Karpas-422 (cell line): ENCODE measurements at regions not wholly inside any gene's neighbourhood (a gene's known extent, or its start where the extent isn't known, plus 50 kb on each side); places are given as distances from the start of the nearest gene placed in this dataset.

Experiments used
- DNase-seq: peaks from one replicate; pipeline ENCODE4 v3.0.0-alpha.2; 2015
- H2AFZ ChIP-seq: fragments of 200-600 bp; sonication (generic); 2 replicates; pipeline ENCODE4 v1.6.1; 2014; ENCODE audit warnings: antibody characterized with exemption, low read length, mixed read lengths
- H3K27ac ChIP-seq: fragments of 200-600 bp; sonication (generic); 2 replicates; pipeline ENCODE4 v1.5.1; 2014; ENCODE audit warnings: mild to moderate bottlenecking, low read length, moderate library complexity
- H3K27me3 ChIP-seq: fragments of 200-600 bp; sonication (generic); 2 replicates; pipeline ENCODE4 v1.6.1; 2014; ENCODE audit warnings: low read length, mixed read lengths
- H3K36me3 ChIP-seq: fragments of 200-600 bp; sonication (generic); 2 replicates; pipeline ENCODE4 v1.6.1; 2014; ENCODE audit warnings: low read length, mixed read lengths; ENCODE audit not compliant: insufficient read depth
- H3K4me1 ChIP-seq: fragments of 200-600 bp; sonication (generic); 2 replicates; pipeline ENCODE4 v1.6.1; 2014; ENCODE audit warnings: mild to moderate bottlenecking, low read length, mixed read lengths
- H3K4me2 ChIP-seq: fragments of 200-600 bp; sonication (generic); 2 replicates; pipeline ENCODE4 v1.6.1; 2014; ENCODE audit warnings: low read length, low read depth, mild to moderate bottlenecking; ENCODE audit not compliant: poor library complexity, severe bottlenecking
- H3K4me3 ChIP-seq: fragments of 200-600 bp; sonication (generic); 2 replicates; pipeline ENCODE4 v1.5.1; 2014; ENCODE audit warnings: mild to moderate bottlenecking, antibody characterized with exemption, low read length, mixed read lengths
- H3K79me2 ChIP-seq: fragments of 200-600 bp; sonication (generic); 2 replicates; pipeline ENCODE4 v1.6.1; 2014; ENCODE audit warnings: mild to moderate bottlenecking, low read length, mixed read lengths
- H3K9ac ChIP-seq: fragments of 200-600 bp; sonication (generic); 2 replicates; pipeline ENCODE4 v1.6.0; 2014; ENCODE audit warnings: low read length
- H3K9me2 ChIP-seq: fragments of 200-600 bp; sonication (generic), shearing (Covaris generic); replicated peaks from 2 replicates; pipeline ENCODE4 v1.6.0; 2014; ENCODE audit warnings: mild to moderate bottlenecking, low read length, moderate library complexity; ENCODE audit not compliant: insufficient read depth
- H3K9me3 ChIP-seq: fragments of 300-700, 200-600 bp; sonication (generic); 2 replicates; pipeline ENCODE4 v1.6.1; 2014; ENCODE audit warnings: low read length, mixed read lengths
- H4K20me1 ChIP-seq: fragments of 200-600 bp; sonication (generic); 2 replicates; pipeline ENCODE4 v1.6.1; 2014; ENCODE audit warnings: mild to moderate bottlenecking, antibody characterized with exemption, low read length, low read depth; ENCODE audit not compliant: insufficient read depth

DNA sequence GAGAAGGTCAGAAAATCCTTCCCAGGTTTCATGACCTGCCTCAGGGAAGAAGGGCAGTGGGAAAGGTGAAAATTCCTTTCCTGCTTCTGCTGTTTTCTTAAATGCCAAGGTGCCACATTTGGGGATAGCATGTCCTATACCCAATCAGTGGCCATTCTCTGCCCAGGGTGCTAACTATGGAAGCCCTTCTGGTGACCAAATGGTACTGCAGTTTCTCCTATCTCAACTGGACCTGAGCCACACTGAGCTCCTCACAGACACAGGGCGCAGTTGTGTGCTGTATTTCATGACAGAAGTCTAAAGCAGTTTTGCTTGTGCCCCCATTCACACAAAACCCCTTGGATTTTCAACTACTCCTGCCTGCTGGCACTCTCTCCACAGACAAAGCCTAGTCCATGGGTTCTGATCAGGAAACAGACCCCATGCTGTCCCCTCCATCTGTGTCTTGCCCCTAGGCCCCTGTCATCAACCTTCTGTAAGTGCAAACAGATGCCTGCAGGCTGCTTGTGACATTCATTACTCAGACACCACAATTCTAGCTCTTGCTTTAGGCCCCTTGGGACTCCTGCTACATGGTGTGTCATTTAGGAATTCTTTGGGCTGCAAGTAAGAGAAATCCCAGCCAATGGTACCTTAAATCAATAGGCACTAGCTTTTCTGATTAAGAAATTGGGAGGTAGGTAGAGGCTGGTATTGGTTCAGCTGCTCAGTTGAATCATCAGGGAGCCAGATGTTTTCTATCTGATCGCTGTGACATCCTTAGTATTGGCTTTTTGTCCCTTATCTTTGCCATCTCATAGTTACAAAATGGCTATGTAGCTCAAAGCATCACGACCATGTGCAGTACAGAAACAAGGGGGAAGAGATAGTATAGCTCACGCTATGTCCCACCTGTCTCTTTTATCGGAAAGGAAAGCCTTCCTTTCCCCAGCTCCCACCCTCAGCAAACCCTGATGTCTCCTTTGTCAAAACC, 147.8 kb downstream of the CD83 start:
- Histone ChIP-seq H3K27ac (no peak overlapping the region), H3K79me2 (no peaks in the 10 kb centered on the region), H3K4me3 (no peak overlapping the region), H3K27me3 (0 out of 2 replicates have a peak, but pooled peaks cover 2% of the 10 kb centered on the region), H3K4me2 (no peak overlapping the region), H4K20me1 (no peaks in the 10 kb centered on the region), H3K9me2 (no peaks in the 10 kb centered on the region), H3K4me1 (peaks cover 4% of the 10 kb centered on the region), H2AFZ (no peak overlapping the region), H3K9me3 (peaks cover 9% of the 10 kb centered on the region), H3K9ac (no peak overlapping the region), H3K36me3 (no peaks in the 10 kb centered on the region)
- no peak for DNase-seq

DNA sequence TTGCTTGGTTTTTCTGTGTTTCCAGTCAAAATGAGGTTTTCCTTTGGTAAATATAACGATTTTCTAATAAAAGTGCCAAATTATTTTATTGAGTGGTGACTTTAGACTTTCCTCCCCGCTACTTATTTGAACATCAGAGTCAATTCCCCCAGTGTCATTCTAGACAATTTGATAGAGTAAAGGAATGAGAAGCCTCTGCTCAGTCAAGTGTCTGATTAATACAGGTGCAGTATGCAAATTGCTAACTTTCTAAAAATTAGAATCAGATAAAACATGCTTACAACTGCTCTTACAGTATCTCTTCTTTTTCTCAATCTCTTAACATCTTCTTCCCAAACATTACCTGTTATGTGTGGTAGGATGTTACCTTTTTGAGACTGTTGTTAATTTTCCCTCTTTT, 148.7 kb downstream of the CD83 start:
- no peaks in the 10 kb centered on the region for H3K79me2 ChIP-seq
- DNase-seq, result no peak
- no peak overlapping the region for H2AFZ ChIP-seq
- 0 out of 2 replicates have a peak, but pooled peaks cover 2% of the 10 kb centered on the region for H3K27me3 ChIP-seq
- no peak overlapping the region for H3K4me3 ChIP-seq
- H3K9me3 ChIP-seq, result peaks cover 9% of the 10 kb centered on the region
- peaks cover 4% of the 10 kb centered on the region for H3K4me1 ChIP-seq
- no peak overlapping the region for H3K27ac ChIP-seq
- H3K4me2 ChIP-seq, result no peak overlapping the region
- no peaks in the 10 kb centered on the region for H4K20me1 ChIP-seq
- H3K36me3 ChIP-seq, result no peaks in the 10 kb centered on the region
- no peaks in the 10 kb centered on the region for H3K9me2 ChIP-seq
- H3K9ac ChIP-seq, result no peak overlapping the region

DNA sequence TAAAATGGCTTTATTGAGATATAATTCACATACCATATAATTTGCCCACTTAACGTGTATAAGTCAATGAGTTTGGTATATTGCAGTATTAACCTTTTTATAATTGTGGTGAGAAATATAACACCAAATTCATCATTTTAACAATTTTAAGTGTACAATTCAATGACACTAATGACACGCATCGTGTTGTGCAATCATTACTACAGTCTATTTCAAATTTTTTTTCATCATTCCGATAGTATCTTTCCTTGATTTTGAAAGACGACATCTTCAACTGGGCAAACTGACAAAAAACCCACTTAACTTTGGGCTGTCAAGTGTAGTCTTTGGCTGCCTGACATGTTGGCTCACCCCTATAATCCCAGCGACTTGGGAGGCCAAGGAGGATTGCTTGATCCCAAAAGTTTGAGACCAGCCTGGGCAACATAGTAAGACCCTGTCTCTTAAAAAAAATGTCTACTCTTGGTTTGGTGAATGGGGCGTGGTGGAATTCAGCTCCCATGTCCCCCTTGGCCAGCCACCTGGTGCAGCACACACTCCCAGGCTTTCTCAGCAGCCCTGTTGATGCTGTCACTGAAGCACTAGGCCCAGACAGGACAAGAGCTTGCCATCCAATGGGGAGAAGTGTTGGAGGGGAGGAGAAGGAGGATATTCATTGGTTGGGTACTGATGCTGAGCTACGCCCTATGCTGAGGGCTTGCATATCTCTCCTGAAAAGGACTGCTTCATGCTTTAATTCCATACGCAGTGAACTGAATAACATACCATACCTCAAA, 150.5 kb downstream of the CD83 start:
- H4K20me1 ChIP-seq, result no peaks in the 10 kb centered on the region
- no peak overlapping the region for H3K4me2 ChIP-seq
- H3K79me2 ChIP-seq, result no peaks in the 10 kb centered on the region
- no peaks in the 10 kb centered on the region for H3K36me3 ChIP-seq
- H3K9ac ChIP-seq, result no peak overlapping the region
- no peak overlapping the region for H3K27ac ChIP-seq
- 0 out of 2 replicates have a peak, but pooled peaks cover 2% of the 10 kb centered on the region for H3K27me3 ChIP-seq
- DNase-seq, result no peak
- no peak overlapping the region for H3K4me3 ChIP-seq
- peaks cover 9% of the 10 kb centered on the region for H3K9me3 ChIP-seq
- H3K9me2 ChIP-seq, result no peaks in the 10 kb centered on the region
- H2AFZ ChIP-seq, result no peak overlapping the region
- H3K4me1 ChIP-seq, result peaks cover 4% of the 10 kb centered on the region

DNA sequence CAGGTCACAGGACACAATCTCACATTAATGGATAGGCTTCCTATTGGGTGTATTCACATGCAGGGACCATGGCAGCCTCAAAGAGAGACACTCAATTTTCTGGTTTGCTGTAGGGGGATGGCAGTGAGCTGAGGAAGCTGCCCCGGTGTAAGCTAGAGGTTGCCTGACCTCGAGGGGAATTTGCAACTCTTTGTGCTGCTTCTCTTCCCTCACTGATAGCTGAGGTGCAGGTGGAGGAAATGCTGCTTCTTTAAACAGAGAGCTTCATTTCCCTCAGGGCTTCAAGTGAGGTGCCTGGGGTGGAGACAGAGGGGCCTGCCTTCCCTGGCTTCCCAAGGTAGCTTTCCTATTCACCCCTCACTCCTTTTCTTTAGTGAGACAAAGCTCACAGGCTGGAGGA, 151.9 kb downstream of the CD83 start:
- H3K27ac ChIP-seq, result no peak overlapping the region
- H4K20me1 ChIP-seq, result no peaks in the 10 kb centered on the region
- H3K4me1 ChIP-seq, result peaks cover 4% of the 10 kb centered on the region
- no peak overlapping the region for H3K4me2 ChIP-seq
- no peak for DNase-seq
- no peaks in the 10 kb centered on the region for H3K9me3 ChIP-seq
- no peak overlapping the region for H3K9ac ChIP-seq
- H3K36me3 ChIP-seq, result no peaks in the 10 kb centered on the region
- no peak overlapping the region for H2AFZ ChIP-seq
- no peak overlapping the region for H3K4me3 ChIP-seq
- H3K79me2 ChIP-seq, result no peaks in the 10 kb centered on the region
- H3K9me2 ChIP-seq, result no peaks in the 10 kb centered on the region
- no peaks in the 10 kb centered on the region for H3K27me3 ChIP-seq

DNA sequence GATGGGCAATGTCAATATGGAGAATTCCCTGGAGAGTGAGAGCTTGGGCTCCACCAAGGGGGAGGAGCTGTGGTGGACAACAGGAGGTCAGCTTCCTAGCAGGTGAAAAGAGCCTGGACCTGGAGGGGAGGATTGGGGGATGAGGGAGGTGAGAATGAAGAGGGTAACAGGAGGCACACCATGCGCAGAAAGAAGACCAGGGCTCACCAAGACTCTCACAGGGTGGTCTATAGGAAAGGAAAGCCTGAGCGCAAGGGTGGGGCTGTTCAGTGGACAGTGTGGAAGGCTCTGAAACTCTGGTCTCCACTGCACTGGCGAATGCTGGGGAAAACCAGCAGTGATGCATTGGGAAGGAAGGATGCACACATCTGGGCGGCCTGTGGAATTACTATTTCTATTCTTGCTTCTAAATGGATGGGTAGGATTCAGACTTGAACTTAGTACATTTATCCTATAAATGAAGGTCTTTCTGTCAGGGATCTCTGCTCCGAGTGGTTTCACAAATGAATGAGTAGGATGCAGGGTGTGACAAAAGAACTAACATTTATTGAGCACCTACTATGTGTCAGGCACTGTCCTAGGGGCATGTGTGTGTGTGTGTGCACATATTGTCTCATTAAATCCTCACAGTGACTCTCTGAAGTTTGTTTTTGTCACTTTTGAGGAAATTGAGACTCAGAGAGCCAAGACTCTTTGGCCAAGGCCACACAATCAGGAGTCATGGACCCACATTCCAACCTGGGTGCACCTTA, 152.7 kb downstream of the CD83 start:
- no peaks in the 10 kb centered on the region for H3K36me3 ChIP-seq
- no peak overlapping the region for H3K27ac ChIP-seq
- no peak overlapping the region for H3K4me2 ChIP-seq

DNA sequence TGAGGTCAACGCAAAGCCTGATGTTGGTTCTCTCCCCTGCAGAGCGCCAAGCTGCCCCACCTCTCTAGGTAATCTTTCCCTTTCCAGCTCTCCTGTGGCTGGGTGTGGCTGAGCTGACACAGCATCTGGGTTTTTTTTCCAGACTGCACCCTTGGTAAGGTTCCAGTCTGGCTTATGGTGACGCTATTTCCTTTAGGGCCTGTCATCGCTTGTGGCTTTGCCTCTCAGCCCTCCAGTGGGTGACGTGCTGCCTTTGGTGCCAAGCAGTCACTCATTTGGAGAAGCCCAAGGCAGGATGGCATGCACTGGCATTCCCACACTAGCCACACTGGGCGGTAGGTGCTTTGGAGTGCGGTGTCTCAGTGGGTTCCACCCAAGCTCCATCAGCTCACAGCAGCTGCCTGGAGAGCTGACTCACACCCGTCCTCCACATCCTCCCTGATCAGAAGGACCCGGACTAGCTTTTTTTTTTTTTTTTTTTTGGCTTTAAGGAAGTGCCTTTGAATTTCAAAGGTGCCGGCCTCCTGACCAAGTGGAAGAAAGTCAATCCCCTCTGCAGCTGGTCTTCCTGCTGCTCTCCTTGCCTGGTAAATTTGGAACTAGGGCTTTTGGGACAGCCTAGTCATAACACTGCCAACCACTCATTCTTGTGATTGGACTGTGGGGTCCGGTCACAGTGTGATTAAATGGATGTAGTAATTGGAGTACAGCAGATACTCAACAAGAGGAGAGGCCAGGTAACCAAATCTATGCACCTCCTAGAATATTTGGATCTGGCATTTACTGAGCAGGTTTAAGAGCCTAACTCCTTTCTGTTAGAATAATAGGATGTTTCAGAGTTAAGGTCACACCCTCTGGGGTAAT, 153.6 kb downstream of the CD83 start:
- Histone ChIP-seq H4K20me1 (no peaks in the 10 kb centered on the region), H2AFZ (no peak overlapping the region), H3K27ac (no peak overlapping the region), H3K4me2 (no peak overlapping the region), H3K9me3 (no peaks in the 10 kb centered on the region), H3K36me3 (no peaks in the 10 kb centered on the region), H3K4me3 (no peak overlapping the region), H3K79me2 (no peaks in the 10 kb centered on the region), H3K4me1 (peaks cover 2% of the 10 kb centered on the region), H3K9me2 (no peaks in the 10 kb centered on the region), H3K27me3 (no peaks in the 10 kb centered on the region), H3K9ac (no peak overlapping the region)
- no peak for DNase-seq

More for the DNA sequence above, 152.7 kb downstream of the CD83 start:
- H3K79me2 ChIP-seq, result no peaks in the 10 kb centered on the region
- H3K4me3 ChIP-seq, result no peak overlapping the region
- no peak for DNase-seq
- H4K20me1 ChIP-seq, result no peaks in the 10 kb centered on the region
- H3K27me3 ChIP-seq, result no peaks in the 10 kb centered on the region
- no peak overlapping the region for H2AFZ ChIP-seq
- no peaks in the 10 kb centered on the region for H3K9me2 ChIP-seq
- H3K9me3 ChIP-seq, result no peaks in the 10 kb centered on the region
- H3K4me1 ChIP-seq, result peaks cover 4% of the 10 kb centered on the region
- no peak overlapping the region for H3K9ac ChIP-seq

DNA sequence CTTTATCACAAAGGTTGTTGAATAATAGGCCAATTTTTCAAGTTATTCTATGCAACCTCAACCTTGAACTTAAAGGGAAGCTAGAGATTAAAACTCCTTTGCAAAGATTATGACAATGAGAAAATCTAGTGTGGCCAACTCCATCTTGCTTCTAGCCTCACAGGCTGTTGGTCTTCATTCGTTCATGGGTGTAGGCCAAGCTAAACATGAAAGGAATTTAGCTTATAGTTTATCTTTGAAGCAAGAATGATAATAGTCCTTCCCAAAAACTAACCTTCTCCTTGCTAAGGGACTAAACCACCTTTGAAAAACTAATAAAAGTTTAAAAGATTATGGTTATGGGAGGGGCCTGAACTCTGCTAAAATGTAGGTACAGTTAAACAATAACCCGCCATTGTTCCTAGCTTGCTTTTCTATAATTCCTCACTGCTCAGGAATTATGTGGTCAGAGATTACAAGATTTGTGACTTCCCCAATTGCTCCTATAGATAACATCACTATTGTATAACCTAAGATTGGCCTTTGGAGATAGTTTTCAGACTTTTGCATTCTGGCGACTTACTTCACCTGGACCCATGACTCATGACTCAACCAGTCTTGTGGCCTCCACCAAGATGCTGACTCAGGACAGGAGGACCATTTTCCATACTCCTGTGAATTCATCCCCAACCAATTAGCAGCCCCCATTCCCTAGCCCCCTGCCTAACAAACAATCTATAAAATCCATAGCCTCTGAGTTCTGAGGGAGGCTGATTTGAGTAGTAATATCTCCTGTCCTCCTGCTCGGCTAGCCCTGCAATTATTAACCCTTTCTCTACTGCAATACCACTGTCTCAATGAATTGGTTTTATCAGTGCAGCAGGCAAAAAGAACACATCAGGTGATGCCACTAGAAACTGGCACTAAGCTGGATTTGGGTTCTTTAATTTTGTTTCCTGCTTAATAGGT, 154.5 kb downstream of the CD83 start:
- DNase-seq, result no peak
- Histone ChIP-seq H3K4me3 (no peak overlapping the region), H3K27me3 (no peaks in the 10 kb centered on the region), H3K36me3 (no peaks in the 10 kb centered on the region), H3K27ac (no peak overlapping the region), H4K20me1 (no peaks in the 10 kb centered on the region), H3K4me2 (no peak overlapping the region), H3K9me2 (no peaks in the 10 kb centered on the region), H3K4me1 (no peaks in the 10 kb centered on the region), H3K9ac (no peak overlapping the region), H2AFZ (no peak overlapping the region), H3K9me3 (no peaks in the 10 kb centered on the region), H3K79me2 (no peaks in the 10 kb centered on the region)
